Calu3 (cell line): ENCODE measurements at regions not wholly inside any gene's neighbourhood (a gene's known extent, or its start where the extent isn't known, plus 50 kb on each side); places are given as distances from the start of the nearest gene placed in this dataset.

Source experiments
- BruUV-seq: library from RNA; stranded (reverse); fragments of 400-500 nt; replicated peaks from 2 replicates; lab custom pipeline; 2021; lab: Mats Ljungman, UMichigan
- CTCF ChIA-PET: fragments of 300-600 bp; sonication (Branson Sonifier 250); formaldehyde crosslinking; loops from one replicate; lab custom pipeline; 2022; ENCODE audit warnings: antibody characterized with exemption; lab: Charles Lee
- DNase-seq: peaks from one replicate; pipeline ENCODE4 v3.0.0; 2022
- H3K27ac Mint-ChIP-seq: one replicate; pipeline ENCODE4 v1.8.0; 2022; ENCODE audit warnings: mixed read lengths; ENCODE audit not compliant: unreplicated experiment
- H3K27me3 Mint-ChIP-seq: one replicate; pipeline ENCODE4 v1.8.0; 2022; ENCODE audit warnings: mixed read lengths; ENCODE audit not compliant: unreplicated experiment
- H3K36me3 Mint-ChIP-seq: one replicate; pipeline ENCODE4 v1.8.0; 2022; ENCODE audit warnings: mild to moderate bottlenecking, moderate library complexity, mixed read lengths; ENCODE audit not compliant: insufficient read depth, unreplicated experiment
- H3K4me1 Mint-ChIP-seq: one replicate; pipeline ENCODE4 v1.8.0; 2022; ENCODE audit warnings: mild to moderate bottlenecking, low read depth, mixed read lengths; ENCODE audit not compliant: unreplicated experiment
- H3K4me3 Mint-ChIP-seq: one replicate; pipeline ENCODE4 v1.8.0; 2022; ENCODE audit warnings: mild to moderate bottlenecking, low read depth, moderate library complexity, mixed read lengths; ENCODE audit not compliant: unreplicated experiment
- H3K9me3 Mint-ChIP-seq: one replicate; pipeline ENCODE4 v1.8.0; 2022; ENCODE audit warnings: low read depth, mixed read lengths; ENCODE audit not compliant: unreplicated experiment
- CTCF ChIP-seq: fragments of 200-600 bp; IDR thresholded peaks from one replicate; pipeline ENCODE4 v1.8.0; 2022; ENCODE audit warnings: antibody characterized with exemption; ENCODE audit not compliant: unreplicated experiment
- intact Hi-C: fragments of 100-400 bp; cut with micrococcal nuclease; formaldehyde crosslinking; loops from one replicate; pipeline ENCODE4 v1.10.0; 2022; ENCODE audit not compliant: unreplicated experiment

DNA sequence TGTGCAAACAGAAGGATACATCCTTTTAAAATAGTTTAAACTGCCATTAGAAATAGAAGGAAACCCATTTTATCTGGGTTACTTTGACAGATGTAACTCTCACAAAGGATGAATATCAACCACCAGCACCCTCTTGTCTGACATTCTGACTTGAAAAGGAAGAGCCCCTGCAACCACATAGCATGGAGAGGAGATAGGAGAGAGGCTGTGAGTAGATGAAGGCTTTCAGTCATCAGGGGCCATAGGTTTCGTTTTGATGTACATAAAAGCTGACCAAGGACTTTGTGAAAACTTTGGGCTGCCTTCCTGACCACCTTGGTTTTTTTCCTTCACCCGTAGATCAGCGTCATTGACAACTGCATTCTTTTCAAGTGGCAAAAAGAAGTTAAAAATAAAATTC, 211.6 kb upstream of the PRPS1L1 start:
- Mint-ChIP-seq H3K4me1 (no peaks in the 10 kb centered on the region), H3K27me3 (no peaks in the 10 kb centered on the region), H3K9me3 (peaks cover 6% of the 10 kb centered on the region), H3K36me3 (no peaks in the 10 kb centered on the region), H3K27ac (no peak overlapping the region), H3K4me3 (no peak overlapping the region)
- intact Hi-C loops, result no loop called here
- TF ChIP-seq CTCF, result no peak
- no TSS peak for BruUV-seq
- DNase-seq, result no peak
- CTCF ChIA-PET, result no interaction called here

- no TSS peak for BruUV-seq
- H3K4me3 Mint-ChIP-seq, result no peak overlapping the region
- no peaks in the 10 kb centered on the region for H3K36me3 Mint-ChIP-seq
- peaks cover 14% of the 10 kb centered on the region for H3K9me3 Mint-ChIP-seq
- no peak for TF ChIP-seq CTCF
- intact Hi-C loops, result no loop called here
- no peaks in the 10 kb centered on the region for H3K4me1 Mint-ChIP-seq
- H3K27ac Mint-ChIP-seq, result no peak overlapping the region
- no peaks in the 10 kb centered on the region for H3K27me3 Mint-ChIP-seq
- CTCF ChIA-PET, result no interaction called here
- DNase-seq, result no peak
Measured at GRCh38 chr7:18241543-18242231, 214.0 kb upstream of the PRPS1L1 start.

DNA sequence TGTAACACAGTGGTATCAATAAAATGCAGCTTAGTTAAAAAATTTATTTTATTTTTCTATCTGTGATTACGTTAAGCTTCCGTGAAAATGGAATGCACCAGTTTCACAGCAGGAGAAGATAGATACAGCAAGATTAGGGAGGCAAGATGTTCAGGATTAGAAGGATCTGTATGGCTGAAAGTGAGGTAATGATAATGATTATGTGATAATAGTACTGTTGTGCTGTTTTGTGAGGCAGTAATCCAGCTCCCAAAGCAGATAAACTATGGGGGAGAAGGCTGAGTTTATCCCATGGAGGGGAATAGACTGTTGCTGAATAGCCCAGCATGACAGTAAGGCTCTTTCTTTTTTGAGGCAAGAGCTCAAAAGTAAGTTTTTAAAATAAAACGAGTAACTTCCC, 216.1 kb upstream of the PRPS1L1 start:
- no peak for TF ChIP-seq CTCF
- Mint-ChIP-seq H3K4me3 (no peak overlapping the region), H3K36me3 (no peaks in the 10 kb centered on the region), H3K27ac (no peak overlapping the region), H3K27me3 (no peaks in the 10 kb centered on the region), H3K9me3 (peaks cover 16% of the 10 kb centered on the region), H3K4me1 (no peaks in the 10 kb centered on the region)
- CTCF ChIA-PET, result no interaction called here
- DNase-seq, result no peak
- intact Hi-C loops, result no loop called here
- no TSS peak for BruUV-seq

- Mint-ChIP-seq H3K36me3 (peaks cover 2% of the 10 kb centered on the region), H3K9me3 (peaks cover 22% of the 10 kb centered on the region), H3K27me3 (no peaks in the 10 kb centered on the region), H3K4me1 (peaks cover 4% of the 10 kb centered on the region), H3K27ac (no peak overlapping the region), H3K4me3 (no peak overlapping the region)
- intact Hi-C loops, result no loop called here
- no TSS peak for BruUV-seq
- DNase-seq, result no peak
- CTCF ChIA-PET, result interaction anchor here (0.6 kb wide), 1 partner anchor 1480 kb away, joined by 3 read pairs; no protein-coding TSS in a partner anchor
- no peak for TF ChIP-seq CTCF
Measured at GRCh38 chr7:18250133-18250532, 222.5 kb upstream of the PRPS1L1 start.
